ENCODE measurements at regions not wholly inside any gene's neighbourhood (a gene's known extent, or its start where the extent isn't known, plus 50 kb on each side); places are given as distances from the start of the nearest gene placed in this dataset.

DNA sequence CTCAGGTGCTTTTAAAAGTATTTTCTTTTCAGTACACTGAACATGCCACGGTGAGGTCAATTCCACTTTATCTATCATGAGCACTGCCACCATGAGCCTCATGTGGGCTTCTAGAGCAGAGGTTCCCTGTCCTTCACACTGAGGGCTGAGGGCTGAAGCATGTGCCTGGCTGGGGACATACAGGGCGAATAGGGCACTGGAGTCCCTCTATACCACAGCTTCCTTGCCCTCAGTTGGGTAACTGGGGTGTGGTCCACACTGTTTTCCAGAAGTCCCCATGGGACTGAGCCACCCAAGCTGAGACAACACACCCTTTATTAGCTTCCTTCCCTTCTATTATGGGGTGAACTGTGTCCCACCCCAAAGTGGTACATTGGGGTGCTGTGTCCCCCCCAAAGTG is 172.2 kb upstream of the ID2 start:
- TF ChIP-seq, protein P1, sequence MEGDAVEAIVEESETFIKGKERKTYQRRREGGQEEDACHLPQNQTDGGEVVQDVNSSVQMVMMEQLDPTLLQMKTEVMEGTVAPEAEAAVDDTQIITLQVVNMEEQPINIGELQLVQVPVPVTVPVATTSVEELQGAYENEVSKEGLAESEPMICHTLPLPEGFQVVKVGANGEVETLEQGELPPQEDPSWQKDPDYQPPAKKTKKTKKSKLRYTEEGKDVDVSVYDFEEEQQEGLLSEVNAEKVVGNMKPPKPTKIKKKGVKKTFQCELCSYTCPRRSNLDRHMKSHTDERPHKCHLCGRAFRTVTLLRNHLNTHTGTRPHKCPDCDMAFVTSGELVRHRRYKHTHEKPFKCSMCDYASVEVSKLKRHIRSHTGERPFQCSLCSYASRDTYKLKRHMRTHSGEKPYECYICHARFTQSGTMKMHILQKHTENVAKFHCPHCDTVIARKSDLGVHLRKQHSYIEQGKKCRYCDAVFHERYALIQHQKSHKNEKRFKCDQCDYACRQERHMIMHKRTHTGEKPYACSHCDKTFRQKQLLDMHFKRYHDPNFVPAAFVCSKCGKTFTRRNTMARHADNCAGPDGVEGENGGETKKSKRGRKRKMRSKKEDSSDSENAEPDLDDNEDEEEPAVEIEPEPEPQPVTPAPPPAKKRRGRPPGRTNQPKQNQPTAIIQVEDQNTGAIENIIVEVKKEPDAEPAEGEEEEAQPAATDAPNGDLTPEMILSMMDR (IDR thresholded peaks at IDR 0.05; ENCODE audit: low read depth, low read length, missing input control): no peak
- TF ChIP-seq RAD21 (IDR thresholded peaks at IDR 0.05): no peak
- TF ChIP-seq, protein P2, sequence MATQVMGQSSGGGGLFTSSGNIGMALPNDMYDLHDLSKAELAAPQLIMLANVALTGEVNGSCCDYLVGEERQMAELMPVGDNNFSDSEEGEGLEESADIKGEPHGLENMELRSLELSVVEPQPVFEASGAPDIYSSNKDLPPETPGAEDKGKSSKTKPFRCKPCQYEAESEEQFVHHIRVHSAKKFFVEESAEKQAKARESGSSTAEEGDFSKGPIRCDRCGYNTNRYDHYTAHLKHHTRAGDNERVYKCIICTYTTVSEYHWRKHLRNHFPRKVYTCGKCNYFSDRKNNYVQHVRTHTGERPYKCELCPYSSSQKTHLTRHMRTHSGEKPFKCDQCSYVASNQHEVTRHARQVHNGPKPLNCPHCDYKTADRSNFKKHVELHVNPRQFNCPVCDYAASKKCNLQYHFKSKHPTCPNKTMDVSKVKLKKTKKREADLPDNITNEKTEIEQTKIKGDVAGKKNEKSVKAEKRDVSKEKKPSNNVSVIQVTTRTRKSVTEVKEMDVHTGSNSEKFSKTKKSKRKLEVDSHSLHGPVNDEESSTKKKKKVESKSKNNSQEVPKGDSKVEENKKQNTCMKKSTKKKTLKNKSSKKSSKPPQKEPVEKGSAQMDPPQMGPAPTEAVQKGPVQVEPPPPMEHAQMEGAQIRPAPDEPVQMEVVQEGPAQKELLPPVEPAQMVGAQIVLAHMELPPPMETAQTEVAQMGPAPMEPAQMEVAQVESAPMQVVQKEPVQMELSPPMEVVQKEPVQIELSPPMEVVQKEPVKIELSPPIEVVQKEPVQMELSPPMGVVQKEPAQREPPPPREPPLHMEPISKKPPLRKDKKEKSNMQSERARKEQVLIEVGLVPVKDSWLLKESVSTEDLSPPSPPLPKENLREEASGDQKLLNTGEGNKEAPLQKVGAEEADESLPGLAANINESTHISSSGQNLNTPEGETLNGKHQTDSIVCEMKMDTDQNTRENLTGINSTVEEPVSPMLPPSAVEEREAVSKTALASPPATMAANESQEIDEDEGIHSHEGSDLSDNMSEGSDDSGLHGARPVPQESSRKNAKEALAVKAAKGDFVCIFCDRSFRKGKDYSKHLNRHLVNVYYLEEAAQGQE (IDR thresholded peaks at IDR 0.05): no peak
- TF ChIP-seq TAF1 (conservative IDR thresholded peaks at IDR 0.05): no peak
